Keratinocyte (primary cell): ENCODE measurements at regions not wholly inside any gene's neighbourhood (a gene's known extent, or its start where the extent isn't known, plus 50 kb on each side); places are given as distances from the start of the nearest gene placed in this dataset.

Source experiments
- DNase-seq: peaks from one replicate; pipeline ENCODE4 v3.0.0-alpha.2; 2011; ENCODE audit warnings: low read depth, missing footprints, low spot score
- FAIRE-seq: peaks from 2 replicates; lab custom pipeline; 2011; peaks lifted over from hg19 to GRCh38; lab: Jason Lieb, UNC
- H2AFZ ChIP-seq: 2 replicates; pipeline ENCODE4 v1.6.0; 2012; ENCODE audit warnings: low read length, control low read depth, inconsistent platforms; ENCODE audit not compliant: control insufficient read depth
- H3K27ac ChIP-seq: 2 replicates; pipeline ENCODE4 v1.5.1; 2011; ENCODE audit warnings: low read length; ENCODE audit not compliant: control insufficient read depth, insufficient read depth
- H3K27me3 ChIP-seq: 3 replicates; pipeline ENCODE4 v1.6.0; 2011; ENCODE audit warnings: low read length; ENCODE audit not compliant: control insufficient read depth, insufficient read depth; ENCODE audit errors: extremely low read depth
- H3K36me3 ChIP-seq, 2 experiments: 2 replicates in 1 of 2; 3 replicates in 1 of 2; pipeline ENCODE4 v1.5.1; 2011; ENCODE audit warnings: low read length in 2 of 2, mild to moderate bottlenecking in 1 of 2; ENCODE audit not compliant: control insufficient read depth in 2 of 2, insufficient read depth in 2 of 2; ENCODE audit errors: extremely low read depth in 1 of 2
- H3K4me1 ChIP-seq: 3 replicates; pipeline ENCODE4 v1.5.1; 2011; ENCODE audit warnings: low read length; ENCODE audit not compliant: control insufficient read depth, insufficient read depth; ENCODE audit errors: extremely low read depth
- H3K4me2 ChIP-seq: 3 replicates; pipeline ENCODE4 v1.6.0; 2011; ENCODE audit warnings: low read depth, low read length; ENCODE audit not compliant: control insufficient read depth, insufficient read depth; ENCODE audit errors: extremely low read depth
- H3K4me3 ChIP-seq, 3 experiments: fragments of 200-600 bp in 1 of 3; sonication (generic) in 1 of 3; 2 replicates in 2 of 3; 3 replicates in 1 of 3; pipeline ENCODE4 v1.5.1; 2011 to 2016; ENCODE audit warnings: low read length in 3 of 3, mild to moderate bottlenecking in 3 of 3, control low read depth in 2 of 3, inconsistent platforms in 1 of 3, low read depth in 1 of 3, mixed read lengths in 1 of 3, mixed run types in 1 of 3, moderate library complexity in 1 of 3; ENCODE audit not compliant: control insufficient read depth in 2 of 3, insufficient read depth in 2 of 3; ENCODE audit errors: extremely low read depth in 1 of 3
- H3K79me2 ChIP-seq: 2 replicates; pipeline ENCODE4 v1.6.0; 2012; ENCODE audit warnings: low read length; ENCODE audit not compliant: control insufficient read depth, insufficient read depth
- H3K9ac ChIP-seq: 3 replicates; pipeline ENCODE4 v1.6.0; 2011; ENCODE audit warnings: low read length; ENCODE audit not compliant: control insufficient read depth, insufficient read depth; ENCODE audit errors: extremely low read depth
- H3K9me1 ChIP-seq: 3 replicates; pipeline ENCODE4 v1.6.0; 2011; ENCODE audit warnings: low read length; ENCODE audit not compliant: control insufficient read depth, insufficient read depth; ENCODE audit errors: extremely low read depth
- H3K9me3 ChIP-seq: 2 replicates; pipeline ENCODE4 v1.5.1; 2012; ENCODE audit warnings: low read depth, low read length; ENCODE audit not compliant: control insufficient read depth
- H4K20me1 ChIP-seq: 3 replicates; pipeline ENCODE4 v1.6.0; 2011; ENCODE audit warnings: low read length; ENCODE audit not compliant: control insufficient read depth, insufficient read depth; ENCODE audit errors: extremely low read depth
- CTCF ChIP-seq, 3 experiments: IDR thresholded peaks in 1 of 3; conservative IDR thresholded peaks in 1 of 3; optimal IDR thresholded peaks in 1 of 3; 2 replicates in 2 of 3; 3 replicates in 1 of 3; pipeline versions ENCODE3 to v1.5.1; 2011; ENCODE audit warnings: low read length in 3 of 3, mild to moderate bottlenecking in 3 of 3, moderate library complexity in 2 of 3, control low read depth in 1 of 3, inconsistent platforms in 1 of 3; ENCODE audit not compliant: insufficient read depth in 2 of 3; ENCODE audit errors: extremely low read depth in 1 of 3
- EZH2 ChIP-seq: IDR thresholded peaks from one replicate; pipeline ENCODE4 v1.6.1; 2012; ENCODE audit warnings: inconsistent platforms, mild to moderate bottlenecking, low read length, moderate library complexity
- dilution Hi-C: fragments of 300-500 bp; cut with MboI; formaldehyde crosslinking; loops from one replicate; pipeline ENCODE4 v1.7.0; 2020; ENCODE audit warnings: low sequenced_read_pairs; ENCODE audit not compliant: extremely low pct_ligation_motif_present

GRCh38 chr6:145225500-145225899 is 509.8 kb downstream of the EPM2A start:
- dilution Hi-C loops: no loop called here
- H3K4me3 ChIP-seq: no peak overlapping the region
- DNase-seq (no peak), FAIRE-seq (no peak)
- H2AFZ ChIP-seq: no peak overlapping the region
- no peaks in the 10 kb centered on the region for H3K27me3 ChIP-seq
- H3K4me1 ChIP-seq: no peaks in the 10 kb centered on the region
- no peaks in the 10 kb centered on the region for H3K9me3 ChIP-seq
- no peaks in the 10 kb centered on the region for H3K36me3 ChIP-seq
- no peak overlapping the region for H3K27ac ChIP-seq
- no peak overlapping the region for H3K9ac ChIP-seq
- no peak overlapping the region for H3K4me2 ChIP-seq
- no peaks in the 10 kb centered on the region for H3K9me1 ChIP-seq
- H3K79me2 ChIP-seq: no peaks in the 10 kb centered on the region
- TF ChIP-seq CTCF (optimal IDR thresholded peaks at IDR 0.05 in 1 of 3, IDR thresholded peaks at IDR 0.05 in 1 of 3, conservative IDR thresholded peaks at IDR 0.05 in 1 of 3; ENCODE audit: extremely low read depth in 1 of 3, insufficient read depth in 2 of 3, low read length in 3 of 3) (no peak), EZH2 (no peak)
- H4K20me1 ChIP-seq: no peaks in the 10 kb centered on the region

GRCh38 chr6:145227593-145227992 is 507.7 kb downstream of the EPM2A start:
- Histone ChIP-seq H3K9me1 (no peaks in the 10 kb centered on the region), H3K27me3 (no peaks in the 10 kb centered on the region), H4K20me1 (no peaks in the 10 kb centered on the region), H3K79me2 (no peaks in the 10 kb centered on the region), H3K4me3 (no peak overlapping the region), H3K9me3 (no peaks in the 10 kb centered on the region), H3K27ac (no peak overlapping the region), H3K36me3 (no peaks in the 10 kb centered on the region), H3K4me1 (no peaks in the 10 kb centered on the region), H3K9ac (no peak overlapping the region), H2AFZ (no peak overlapping the region), H3K4me2 (no peak overlapping the region)
- DNase-seq: no peak
- TF ChIP-seq CTCF (optimal IDR thresholded peaks at IDR 0.05 in 1 of 3, IDR thresholded peaks at IDR 0.05 in 1 of 3, conservative IDR thresholded peaks at IDR 0.05 in 1 of 3; ENCODE audit: extremely low read depth in 1 of 3, insufficient read depth in 2 of 3, low read length in 3 of 3) (no peak), EZH2 (no peak)
- dilution Hi-C loops: no loop called here
- no peak for FAIRE-seq
